AG04450 (cell line): ENCODE measurements at regions not wholly inside any gene's neighbourhood (a gene's known extent, or its start where the extent isn't known, plus 50 kb on each side); places are given as distances from the start of the nearest gene placed in this dataset.

Source experiments
- CTCF ChIA-PET: fragments of 300-600, 350-600 bp; formaldehyde crosslinking; extraction: SDS; loops from one replicate; lab custom pipeline; 2022; ENCODE audit warnings: antibody characterized with exemption, inconsistent platforms; lab: Charles Lee
- POLR2A ChIA-PET: fragments of 350-600 bp; formaldehyde crosslinking; extraction: SDS; loops from one replicate; lab custom pipeline; 2021; ENCODE audit warnings: antibody characterized with exemption, inconsistent platforms; lab: Yijun Ruan, JAX
- DNase-seq: peaks from one replicate; pipeline ENCODE4 v3.0.0-alpha.2; 2011; ENCODE audit warnings: low read depth, low spot score
- H3K27ac ChIP-seq: one replicate; pipeline ENCODE4 v1.5.1; 2012; ENCODE audit warnings: low read depth, low read length, control low read depth
- H3K27me3 ChIP-seq: one replicate; pipeline ENCODE4 v1.6.0; 2012; ENCODE audit warnings: low read length; ENCODE audit not compliant: control insufficient read depth, insufficient read depth
- H3K4me3 ChIP-seq: 2 replicates; pipeline ENCODE4 v1.5.1; 2011; ENCODE audit warnings: mild to moderate bottlenecking, low read depth, low read length, control low read depth
- H3K9me3 ChIP-seq: 2 replicates; pipeline ENCODE4 v1.5.1; 2012; ENCODE audit warnings: low read length; ENCODE audit not compliant: control insufficient read depth, insufficient read depth
- TF ChIP-seq, protein P1 (sequence below): IDR thresholded peaks from 2 replicates; pipeline ENCODE4 v1.5.1; 2011; ENCODE audit warnings: low read depth, low read length, control low read depth, inconsistent platforms

DNA sequence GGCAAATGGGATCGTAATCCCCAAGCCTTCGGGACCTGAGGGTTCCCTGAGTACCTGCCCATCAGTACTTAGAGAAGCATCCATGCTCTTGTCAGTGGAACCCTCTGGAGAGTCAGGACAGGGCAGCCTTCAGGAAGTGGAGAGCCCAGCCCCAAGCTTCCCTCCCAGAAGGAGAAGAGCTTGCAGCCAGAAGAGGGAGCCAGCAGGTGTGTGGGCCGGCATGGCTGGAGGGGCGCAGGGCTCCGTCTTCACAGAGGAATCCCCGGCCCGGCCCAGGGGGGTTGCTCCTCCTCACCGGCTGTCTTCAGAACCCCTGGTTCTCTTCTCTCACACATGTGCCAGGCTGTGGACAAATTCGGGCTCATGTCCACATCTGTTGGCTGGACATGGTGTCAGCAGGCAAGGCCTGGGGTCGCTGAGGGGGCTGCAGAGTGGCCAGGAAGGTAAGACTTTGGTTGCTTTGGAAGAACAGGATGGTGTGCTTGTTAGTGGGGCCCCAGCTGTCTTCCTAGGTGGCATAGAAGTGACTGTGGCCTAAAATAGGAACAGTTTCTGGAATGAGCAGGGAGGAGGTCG, 58.9 kb upstream of the RXRA start:
- Histone ChIP-seq H3K27me3 (peaks cover 47% of the 10 kb centered on the region), H3K9me3 (no peaks in the 10 kb centered on the region; the same call in 1 of the 2 replicates), H3K4me3 (no peak overlapping the region), H3K27ac (no peak overlapping the region)
- ChIA-PET POLR2A (no interaction called here), CTCF (no interaction called here)
- TF ChIP-seq, protein P1, sequence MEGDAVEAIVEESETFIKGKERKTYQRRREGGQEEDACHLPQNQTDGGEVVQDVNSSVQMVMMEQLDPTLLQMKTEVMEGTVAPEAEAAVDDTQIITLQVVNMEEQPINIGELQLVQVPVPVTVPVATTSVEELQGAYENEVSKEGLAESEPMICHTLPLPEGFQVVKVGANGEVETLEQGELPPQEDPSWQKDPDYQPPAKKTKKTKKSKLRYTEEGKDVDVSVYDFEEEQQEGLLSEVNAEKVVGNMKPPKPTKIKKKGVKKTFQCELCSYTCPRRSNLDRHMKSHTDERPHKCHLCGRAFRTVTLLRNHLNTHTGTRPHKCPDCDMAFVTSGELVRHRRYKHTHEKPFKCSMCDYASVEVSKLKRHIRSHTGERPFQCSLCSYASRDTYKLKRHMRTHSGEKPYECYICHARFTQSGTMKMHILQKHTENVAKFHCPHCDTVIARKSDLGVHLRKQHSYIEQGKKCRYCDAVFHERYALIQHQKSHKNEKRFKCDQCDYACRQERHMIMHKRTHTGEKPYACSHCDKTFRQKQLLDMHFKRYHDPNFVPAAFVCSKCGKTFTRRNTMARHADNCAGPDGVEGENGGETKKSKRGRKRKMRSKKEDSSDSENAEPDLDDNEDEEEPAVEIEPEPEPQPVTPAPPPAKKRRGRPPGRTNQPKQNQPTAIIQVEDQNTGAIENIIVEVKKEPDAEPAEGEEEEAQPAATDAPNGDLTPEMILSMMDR: peak; percentile 4; the same call in 1 of the 2 replicates
- DNase-seq: no peak

DNA sequence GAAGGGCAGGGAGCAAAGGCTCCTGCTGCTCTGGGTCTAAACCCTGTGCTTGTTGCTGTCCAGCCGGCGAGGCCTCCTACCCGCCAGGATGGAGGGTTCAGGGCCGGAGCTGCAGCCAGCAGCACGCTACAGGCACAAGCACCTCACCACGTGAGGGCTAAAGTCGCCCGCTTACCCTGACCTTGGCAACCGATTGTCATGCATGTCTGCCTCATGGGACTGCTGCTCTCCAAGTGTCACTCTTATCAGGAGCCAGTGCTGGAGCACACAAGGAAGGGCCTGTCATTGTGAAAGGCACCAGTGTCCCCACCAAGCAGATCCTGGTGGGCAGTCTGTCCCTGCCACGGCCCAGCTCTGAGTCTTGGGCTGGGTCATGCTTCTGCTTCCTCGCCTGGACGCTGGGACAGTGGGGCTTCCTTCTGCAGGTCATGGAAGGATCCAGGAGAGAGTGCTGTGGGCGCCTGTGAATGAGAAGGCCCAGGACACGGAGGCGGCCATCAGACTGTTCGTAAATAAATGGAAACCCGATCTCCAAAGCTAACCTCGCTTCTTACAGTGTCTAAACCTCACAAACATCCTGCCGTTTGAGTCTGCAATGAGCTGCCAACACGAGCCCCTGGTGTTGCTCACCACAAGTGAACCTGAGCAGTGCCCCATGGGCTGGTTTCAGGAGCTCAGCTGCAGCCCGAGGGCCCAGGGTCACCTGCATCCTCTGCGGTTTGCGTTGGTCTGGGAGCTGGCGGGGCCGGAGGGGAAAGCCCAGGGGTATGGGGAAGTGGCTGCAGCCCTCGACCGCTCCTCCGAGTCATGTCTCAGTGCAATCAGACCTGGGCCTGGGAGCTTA, 58.2 kb upstream of the RXRA start:
- Histone ChIP-seq H3K27me3 (peaks cover 47% of the 10 kb centered on the region), H3K4me3 (no peak overlapping the region), H3K27ac (no peak overlapping the region), H3K9me3 (no peaks in the 10 kb centered on the region; the same call in 1 of the 2 replicates)
- ChIA-PET POLR2A (no interaction called here), CTCF (no interaction called here)
- TF ChIP-seq, protein P1: no peak
- no peak for DNase-seq

GRCh38 chr9:134268747-134269146, 57.5 kb upstream of the RXRA start:
- CTCF ChIA-PET: interaction anchor here (0.6 kb wide), 1 partner anchor 465 kb away, joined by 6 read pairs; no protein-coding TSS in a partner anchor
- POLR2A ChIA-PET: no interaction called here
- no peak overlapping the region for H3K27ac ChIP-seq
- no peaks in the 10 kb centered on the region; the same call in 1 of the 2 replicates for H3K9me3 ChIP-seq
- H3K27me3 ChIP-seq: peaks cover 48% of the 10 kb centered on the region
- DNase-seq: no peak
- H3K4me3 ChIP-seq: no peak overlapping the region
- TF ChIP-seq, protein P1: no peak

DNA sequence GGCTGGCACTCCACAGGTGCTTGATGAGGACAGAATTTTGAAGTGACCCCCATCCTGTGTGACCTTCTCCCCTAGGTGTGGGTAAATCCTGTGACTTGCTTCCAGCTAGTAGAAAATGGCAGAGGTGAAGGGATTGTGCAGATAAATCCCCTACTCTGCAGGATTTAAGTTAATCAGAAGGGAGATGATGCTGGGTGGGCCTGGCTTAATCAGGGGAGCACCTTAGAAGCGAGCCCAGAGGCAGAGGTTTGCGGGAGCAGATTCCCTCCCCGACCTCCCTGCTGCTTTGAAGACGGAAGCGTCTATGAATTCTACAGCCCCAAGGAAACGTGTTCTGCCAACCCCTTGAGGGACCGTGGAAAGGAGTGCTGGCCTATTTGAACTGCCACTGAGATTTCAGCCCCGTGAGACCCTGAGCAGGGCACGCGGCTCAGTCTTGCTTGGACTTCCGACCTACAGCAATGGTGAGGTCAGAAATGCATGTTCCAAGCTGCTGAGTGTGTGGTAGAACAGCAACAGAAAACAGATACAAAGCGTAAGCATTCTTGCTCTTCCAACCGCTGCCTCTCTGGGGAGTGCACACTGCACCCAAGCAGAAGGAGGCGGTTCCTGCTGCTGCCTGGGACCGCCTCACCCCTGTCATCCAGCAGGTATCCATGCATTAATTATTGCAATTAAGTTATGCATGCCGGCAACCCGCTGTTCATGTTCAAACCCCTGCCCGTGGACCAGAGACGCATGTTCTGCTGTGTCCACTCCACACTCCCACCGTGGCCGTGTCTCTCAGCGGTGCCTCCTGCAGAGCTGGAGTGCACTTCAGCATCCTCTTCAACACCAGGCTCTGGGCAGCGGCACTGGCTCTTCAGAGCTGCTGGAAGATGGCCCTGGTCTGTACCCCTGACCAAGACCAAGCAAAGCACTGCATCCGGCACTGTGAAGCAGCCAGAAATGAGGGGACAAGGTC, 54.6 kb upstream of the RXRA start:
- DNase-seq: no peak
- Histone ChIP-seq H3K27me3 (peaks cover 42% of the 10 kb centered on the region), H3K4me3 (no peak overlapping the region), H3K9me3 (no peaks in the 10 kb centered on the region; the same call in 1 of the 2 replicates), H3K27ac (no peak overlapping the region)
- TF ChIP-seq, protein P1: no peak
- ChIA-PET CTCF (no interaction called here), POLR2A (no interaction called here)
